Endothelial cell of umbilical vein (primary cell): ENCODE measurements at regions not wholly inside any gene's neighbourhood (a gene's known extent, or its start where the extent isn't known, plus 50 kb on each side); places are given as distances from the start of the nearest gene placed in this dataset.
"Not testable (repeated sequence)": the region's sequence is repeated elsewhere in the genome, so short reads cannot be mapped to it uniquely, and the experiment has no call there.

ENCODE experiments used
- BruUV-seq: library from RNA; stranded (reverse); fragments of 400-500 nt; replicated peaks from 2 replicates; lab custom pipeline; 2021; lab: Mats Ljungman, UMichigan
- CTCF ChIA-PET: fragments of 300-600, 350-600 bp; sonication (Branson Sonifier 250); formaldehyde crosslinking; loops from one replicate; lab custom pipeline; 2021; ENCODE audit warnings: antibody characterized with exemption, inconsistent platforms; lab: Charles Lee
- POLR2A ChIA-PET: fragments of 300-600, 350-600 bp; sonication (Branson Sonifier 250); formaldehyde crosslinking; loops from one replicate; lab custom pipeline; 2021; ENCODE audit warnings: antibody characterized with exemption, inconsistent platforms; lab: Charles Lee
- DNase-seq: peaks from one replicate; pipeline ENCODE4 v3.0.0-alpha.2; 2011; ENCODE audit warnings: low read depth, low spot score
- FAIRE-seq: peaks from 2 replicates; lab custom pipeline; 2011; peaks lifted over from hg19 to GRCh38; lab: Jason Lieb, UNC
- H2AFZ ChIP-seq: 2 replicates; pipeline ENCODE4 v1.6.0; 2012; ENCODE audit warnings: low read depth, low read length, control low read depth, inconsistent platforms
- H3K27ac ChIP-seq: 2 replicates; pipeline ENCODE4 v1.5.1; 2011; ENCODE audit warnings: low read depth, mild to moderate bottlenecking, control low read depth, low read length, moderate library complexity; ENCODE audit not compliant: insufficient read depth
- H3K27me3 ChIP-seq, 2 experiments: 2 replicates each; pipeline versions ENCODE4 v1.6.0 to v1.6.1; 2011; ENCODE audit warnings: low read length in 2 of 2, mixed read lengths in 1 of 2; ENCODE audit not compliant: control insufficient read depth in 2 of 2, insufficient read depth in 2 of 2
- H3K36me3 ChIP-seq, 2 experiments: 2 replicates in 1 of 2; 3 replicates in 1 of 2; pipeline ENCODE4 v1.5.1; 2011; ENCODE audit warnings: low read length in 2 of 2, mild to moderate bottlenecking in 1 of 2, moderate library complexity in 1 of 2; ENCODE audit not compliant: control insufficient read depth in 2 of 2, insufficient read depth in 2 of 2; ENCODE audit errors: extremely low read depth in 1 of 2
- H3K4me1 ChIP-seq: 3 replicates; pipeline ENCODE4 v1.5.1; 2011; ENCODE audit warnings: mild to moderate bottlenecking, low read length; ENCODE audit not compliant: control insufficient read depth, insufficient read depth; ENCODE audit errors: extremely low read depth
- H3K4me2 ChIP-seq: 2 replicates; pipeline ENCODE4 v1.6.1; 2011; ENCODE audit warnings: low read length, control low read depth, mixed read lengths; ENCODE audit not compliant: insufficient read depth
- H3K4me3 ChIP-seq, 3 experiments: fragments of 200-600 bp in 1 of 3; sonication (generic), shearing (Covaris generic) in 1 of 3; replicated peaks in 1 of 3; 2 replicates each; pipeline ENCODE4 v1.5.1; 2011 to 2016; ENCODE audit warnings: control low read depth in 3 of 3, low read length in 3 of 3, mild to moderate bottlenecking in 2 of 3, inconsistent platforms in 1 of 3, low read depth in 1 of 3, moderate library complexity in 1 of 3; ENCODE audit not compliant: insufficient read depth in 1 of 3
- H3K79me2 ChIP-seq: 2 replicates; pipeline ENCODE4 v1.6.0; 2012; ENCODE audit warnings: low read length, inconsistent platforms; ENCODE audit not compliant: control insufficient read depth, insufficient read depth
- H3K9ac ChIP-seq: replicated peaks from 2 replicates; pipeline ENCODE3; 2011; ENCODE audit warnings: low read length, control low read depth; ENCODE audit not compliant: insufficient read depth; ENCODE audit errors: extremely low read depth
- H3K9me1 ChIP-seq: replicated peaks from 3 replicates; pipeline ENCODE4 v1.6.0; 2011; ENCODE audit warnings: mild to moderate bottlenecking, low read length; ENCODE audit not compliant: control insufficient read depth, insufficient read depth; ENCODE audit errors: extremely low read depth
- H3K9me3 ChIP-seq: replicated peaks from 2 replicates; pipeline ENCODE4 v1.5.1; 2012; ENCODE audit warnings: low read length, inconsistent platforms; ENCODE audit not compliant: control insufficient read depth, insufficient read depth
- H4K20me1 ChIP-seq: replicated peaks from 2 replicates; pipeline ENCODE3; 2011; ENCODE audit warnings: mild to moderate bottlenecking, low read length; ENCODE audit not compliant: control insufficient read depth, insufficient read depth; ENCODE audit errors: extremely low read depth
- EZH2 ChIP-seq: IDR thresholded peaks from 2 replicates; pipeline ENCODE4 v1.6.1; 2012; ENCODE audit warnings: borderline replicate concordance, low read depth, mild to moderate bottlenecking, moderate library complexity, low read length, inconsistent platforms; ENCODE audit not compliant: severe bottlenecking
- FOS ChIP-seq: IDR thresholded peaks from 2 replicates; pipeline ENCODE4 v1.6.1; 2011; ENCODE audit warnings: mild to moderate bottlenecking, low read length, moderate library complexity, borderline replicate concordance; ENCODE audit not compliant: insufficient read depth
- GATA2 ChIP-seq: IDR thresholded peaks from 2 replicates; pipeline ENCODE4 v1.7.0; 2011; ENCODE audit warnings: low read depth, mild to moderate bottlenecking, moderate library complexity, mixed read lengths, low read length; ENCODE audit not compliant: insufficient read length, insufficient read depth
- JUN ChIP-seq: IDR thresholded peaks from 2 replicates; pipeline ENCODE4 v1.6.1; 2011; ENCODE audit warnings: borderline replicate concordance, low read depth; ENCODE audit not compliant: insufficient read length, insufficient read depth
- MYC ChIP-seq: IDR thresholded peaks from one replicate; pipeline ENCODE4 v1.6.1; 2011; ENCODE audit warnings: mild to moderate bottlenecking, low read depth, low read length
- POLR2A ChIP-seq: IDR thresholded peaks from 2 replicates; pipeline ENCODE4 v1.6.1; 2012; ENCODE audit warnings: low read depth, mild to moderate bottlenecking, control low read depth, low read length
- POLR2AphosphoS5 ChIP-seq: IDR thresholded peaks from 2 replicates; pipeline ENCODE4 v1.6.1; 2012; ENCODE audit warnings: low read depth, mild to moderate bottlenecking, control low read depth, low read length, moderate library complexity; ENCODE audit not compliant: insufficient read depth
- dilution Hi-C: fragments of 300-500 bp; cut with MboI; formaldehyde crosslinking; loops from one replicate; pipeline ENCODE4 v1.15.0; 2019; ENCODE audit warnings: low sequenced_read_pairs; ENCODE audit not compliant: extremely low pct_ligation_motif_present
- intact Hi-C: fragments of 100-400 bp; cut with micrococcal nuclease; formaldehyde crosslinking; loops from one replicate; pipeline ENCODE4 v1.10.0; 2022
- TF ChIP-seq, protein P1 (sequence below): IDR thresholded peaks from 2 replicates; pipeline ENCODE4 v1.6.1; 2011; ENCODE audit not compliant: insufficient read depth, insufficient read length
- TF ChIP-seq, protein P2 (sequence below), 2 donors: IDR thresholded peaks; 1 replicate in 1 of 2; 2 replicates in 1 of 2; pipeline ENCODE4 v1.5.1; 2011; ENCODE audit warnings: low read length in 2 of 2, mild to moderate bottlenecking in 2 of 2, moderate library complexity in 2 of 2, control low read depth in 1 of 2, inconsistent platforms in 1 of 2, low read depth in 1 of 2; ENCODE audit not compliant: insufficient read depth in 1 of 2; ENCODE audit errors: extremely low read depth in 1 of 2

DNA sequence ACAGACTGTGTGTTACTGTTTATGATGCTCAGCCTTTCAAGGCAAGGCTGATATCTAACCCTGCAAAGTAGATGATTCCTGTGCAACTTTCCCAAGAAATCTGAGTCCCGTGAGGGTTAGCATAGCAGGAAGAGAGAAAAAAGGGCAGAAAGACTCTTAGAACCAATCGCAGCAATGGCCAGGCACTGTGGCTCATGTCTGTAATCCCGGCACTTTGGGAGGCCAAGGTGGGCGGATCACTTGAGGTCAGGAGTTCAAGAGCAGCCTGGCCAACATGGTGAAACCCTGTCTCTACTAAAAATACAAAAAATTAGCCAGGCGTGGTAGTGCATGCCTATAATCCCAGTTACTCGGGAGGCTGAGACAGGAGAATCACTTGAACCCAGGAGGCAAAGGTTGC, 124.3 kb upstream of the CDH5 start:
- BruUV-seq, H3K79me2 ChIP-seq, CTCF ChIA-PET, H4K20me1 ChIP-seq, H3K27ac ChIP-seq, intact Hi-C loops, DNase-seq, H3K27me3 ChIP-seq, H3K9ac ChIP-seq, dilution Hi-C loops, H3K4me3 ChIP-seq, FAIRE-seq, H3K9me3 ChIP-seq, POLR2A ChIA-PET, H3K9me1 ChIP-seq, H3K4me1 ChIP-seq, H2AFZ ChIP-seq, H3K4me2 ChIP-seq, H3K36me3 ChIP-seq: not testable (repeated sequence)

DNA sequence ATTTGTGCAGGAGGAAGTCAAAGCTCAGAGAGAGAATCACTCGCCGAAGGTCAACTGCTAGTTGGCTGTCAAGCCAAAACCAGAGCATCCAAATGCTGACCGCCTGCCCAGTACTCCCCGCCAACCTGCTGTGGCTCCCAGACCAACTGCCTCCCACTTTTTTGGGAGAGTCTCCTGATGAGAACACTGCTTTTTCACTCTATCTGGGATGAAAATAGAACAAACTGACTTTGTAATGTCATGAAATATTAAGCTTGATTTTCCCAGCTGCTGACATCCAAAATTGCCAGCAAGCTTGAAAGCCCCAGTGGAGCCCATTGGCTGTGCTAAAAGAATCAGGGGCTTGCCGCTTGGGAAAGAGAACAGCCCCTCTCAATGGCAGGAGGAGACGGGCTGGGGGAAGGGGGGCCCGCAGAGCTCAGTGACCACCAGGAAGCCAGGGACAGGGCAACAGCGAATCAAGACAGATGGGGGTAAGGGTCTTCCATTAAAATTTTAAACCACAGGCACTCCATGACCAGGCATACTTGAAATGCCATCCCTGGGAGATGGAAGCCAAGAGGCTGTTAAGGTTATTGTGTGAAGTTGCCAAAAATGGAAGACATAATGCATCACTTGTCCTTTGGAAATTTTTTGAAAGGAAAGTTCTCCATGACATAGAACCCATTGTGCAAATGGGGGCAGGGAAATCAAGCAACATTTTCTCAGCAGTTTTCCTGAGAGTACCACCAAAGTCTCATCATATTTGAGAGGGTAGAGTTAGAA, 125.7 kb upstream of the CDH5 start:
- Histone ChIP-seq H3K27ac (no peak overlapping the region), H3K4me2 (no peak overlapping the region), H3K9me3 (no peaks in the 10 kb centered on the region), H2AFZ (no peak overlapping the region), H3K36me3 (no peaks in the 10 kb centered on the region), H3K9me1 (no peaks in the 10 kb centered on the region), H3K9ac (no peak overlapping the region), H4K20me1 (no peaks in the 10 kb centered on the region), H3K4me1 (no peaks in the 10 kb centered on the region), H3K27me3 (no peaks in the 10 kb centered on the region), H3K4me3 (no peak overlapping the region), H3K79me2 (no peaks in the 10 kb centered on the region)
- DNase-seq = no peak
- TF ChIP-seq JUN (no peak), FOS (no peak), MYC (no peak), POLR2A (no peak), GATA2 (no peak), EZH2 (no peak), POLR2AphosphoS5 (no peak)
- TF ChIP-seq, protein P1, sequence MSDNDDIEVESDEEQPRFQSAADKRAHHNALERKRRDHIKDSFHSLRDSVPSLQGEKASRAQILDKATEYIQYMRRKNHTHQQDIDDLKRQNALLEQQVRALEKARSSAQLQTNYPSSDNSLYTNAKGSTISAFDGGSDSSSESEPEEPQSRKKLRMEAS = no peak
- TF ChIP-seq, protein P2, sequence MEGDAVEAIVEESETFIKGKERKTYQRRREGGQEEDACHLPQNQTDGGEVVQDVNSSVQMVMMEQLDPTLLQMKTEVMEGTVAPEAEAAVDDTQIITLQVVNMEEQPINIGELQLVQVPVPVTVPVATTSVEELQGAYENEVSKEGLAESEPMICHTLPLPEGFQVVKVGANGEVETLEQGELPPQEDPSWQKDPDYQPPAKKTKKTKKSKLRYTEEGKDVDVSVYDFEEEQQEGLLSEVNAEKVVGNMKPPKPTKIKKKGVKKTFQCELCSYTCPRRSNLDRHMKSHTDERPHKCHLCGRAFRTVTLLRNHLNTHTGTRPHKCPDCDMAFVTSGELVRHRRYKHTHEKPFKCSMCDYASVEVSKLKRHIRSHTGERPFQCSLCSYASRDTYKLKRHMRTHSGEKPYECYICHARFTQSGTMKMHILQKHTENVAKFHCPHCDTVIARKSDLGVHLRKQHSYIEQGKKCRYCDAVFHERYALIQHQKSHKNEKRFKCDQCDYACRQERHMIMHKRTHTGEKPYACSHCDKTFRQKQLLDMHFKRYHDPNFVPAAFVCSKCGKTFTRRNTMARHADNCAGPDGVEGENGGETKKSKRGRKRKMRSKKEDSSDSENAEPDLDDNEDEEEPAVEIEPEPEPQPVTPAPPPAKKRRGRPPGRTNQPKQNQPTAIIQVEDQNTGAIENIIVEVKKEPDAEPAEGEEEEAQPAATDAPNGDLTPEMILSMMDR (IDR thresholded peaks at IDR 0.05; ENCODE audit: extremely low read depth in 1 of 2, insufficient read depth in 1 of 2, low read depth in 1 of 2, low read length in 2 of 2) = no peak
- ChIA-PET POLR2A (no interaction called here), CTCF (interaction anchor here (1.0 kb wide), 1 partner anchor 29 kb away, joined by 3 read pairs; no protein-coding TSS in a partner anchor)
- intact Hi-C loops (no loop called here), dilution Hi-C loops (no loop called here)
- FAIRE-seq = no peak
- BruUV-seq = no TSS peak
